ENCODE measurements at regions not wholly inside any gene's neighbourhood (a gene's known extent, or its start where the extent isn't known, plus 50 kb on each side); places are given as distances from the start of the nearest gene placed in this dataset.

GRCh38 chr10:8424555-8425211 lies 370.2 kb downstream of the GATA3 start:
- TF ChIP-seq, protein P1, sequence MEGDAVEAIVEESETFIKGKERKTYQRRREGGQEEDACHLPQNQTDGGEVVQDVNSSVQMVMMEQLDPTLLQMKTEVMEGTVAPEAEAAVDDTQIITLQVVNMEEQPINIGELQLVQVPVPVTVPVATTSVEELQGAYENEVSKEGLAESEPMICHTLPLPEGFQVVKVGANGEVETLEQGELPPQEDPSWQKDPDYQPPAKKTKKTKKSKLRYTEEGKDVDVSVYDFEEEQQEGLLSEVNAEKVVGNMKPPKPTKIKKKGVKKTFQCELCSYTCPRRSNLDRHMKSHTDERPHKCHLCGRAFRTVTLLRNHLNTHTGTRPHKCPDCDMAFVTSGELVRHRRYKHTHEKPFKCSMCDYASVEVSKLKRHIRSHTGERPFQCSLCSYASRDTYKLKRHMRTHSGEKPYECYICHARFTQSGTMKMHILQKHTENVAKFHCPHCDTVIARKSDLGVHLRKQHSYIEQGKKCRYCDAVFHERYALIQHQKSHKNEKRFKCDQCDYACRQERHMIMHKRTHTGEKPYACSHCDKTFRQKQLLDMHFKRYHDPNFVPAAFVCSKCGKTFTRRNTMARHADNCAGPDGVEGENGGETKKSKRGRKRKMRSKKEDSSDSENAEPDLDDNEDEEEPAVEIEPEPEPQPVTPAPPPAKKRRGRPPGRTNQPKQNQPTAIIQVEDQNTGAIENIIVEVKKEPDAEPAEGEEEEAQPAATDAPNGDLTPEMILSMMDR (IDR thresholded peaks at IDR 0.05), result no peak
- no peak for TF ChIP-seq POLR2AphosphoS2 (conservative IDR thresholded peaks at IDR 0.05; ENCODE audit: low read length)
- TF ChIP-seq CBX2 (IDR thresholded peaks at IDR 0.05; ENCODE audit: borderline replicate concordance, low read depth), result no peak
- no peak for TF ChIP-seq SMC3 (IDR thresholded peaks at IDR 0.05)
- no peak for TF ChIP-seq RNF2 (IDR thresholded peaks at IDR 0.05; ENCODE audit: borderline replicate concordance, low read depth)
- no peak for TF ChIP-seq POLR2A (IDR thresholded peaks at IDR 0.05; ENCODE audit: low read length)
- no peak for TF ChIP-seq HOXA7 (CRISPR knock-in tag; IDR thresholded peaks at IDR 0.05)
- no peak for TF ChIP-seq ZSCAN20 (CRISPR knock-in tag; IDR thresholded peaks at IDR 0.05)
- TF ChIP-seq CEBPB (IDR thresholded peaks at IDR 0.05), result no peak
- TF ChIP-seq BHLHE40 (IDR thresholded peaks at IDR 0.05; ENCODE audit: low read depth, low read length), result no peak
- no peak for TF ChIP-seq NPAS2 (CRISPR knock-in tag; IDR thresholded peaks at IDR 0.05; ENCODE audit: borderline replicate concordance)
- TF ChIP-seq, protein P2, sequence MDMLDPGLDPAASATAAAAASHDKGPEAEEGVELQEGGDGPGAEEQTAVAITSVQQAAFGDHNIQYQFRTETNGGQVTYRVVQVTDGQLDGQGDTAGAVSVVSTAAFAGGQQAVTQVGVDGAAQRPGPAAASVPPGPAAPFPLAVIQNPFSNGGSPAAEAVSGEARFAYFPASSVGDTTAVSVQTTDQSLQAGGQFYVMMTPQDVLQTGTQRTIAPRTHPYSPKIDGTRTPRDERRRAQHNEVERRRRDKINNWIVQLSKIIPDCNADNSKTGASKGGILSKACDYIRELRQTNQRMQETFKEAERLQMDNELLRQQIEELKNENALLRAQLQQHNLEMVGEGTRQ (IDR thresholded peaks at IDR 0.05), result no peak
- no peak for TF ChIP-seq RAD21 (conservative IDR thresholded peaks at IDR 0.05 in 1 of 2, IDR thresholded peaks at IDR 0.05 in 1 of 2)
- no peak for TF ChIP-seq HDAC2 (IDR thresholded peaks at IDR 0.05)
